ENCODE measurements at regions not wholly inside any gene's neighbourhood (a gene's known extent, or its start where the extent isn't known, plus 50 kb on each side); places are given as distances from the start of the nearest gene placed in this dataset.
"Not testable (repeated sequence)": the region's sequence is repeated elsewhere in the genome, so short reads cannot be mapped to it uniquely, and the experiment has no call there.

- not testable (repeated sequence) for H3K4me3 Mint-ChIP-seq; H3K36me3 Mint-ChIP-seq; H3K9me3 Mint-ChIP-seq; H3K27ac Mint-ChIP-seq; DNase-seq (ENCODE audit: low spot score in 2 of 2); H3K4me1 Mint-ChIP-seq; ATAC-seq
Observed at GRCh38 chr7:75259454-75260003, 135.9 kb upstream of the TRIM73 start.

GRCh38 chr7:75261660-75262059 lies 133.8 kb upstream of the TRIM73 start:
- not testable (repeated sequence) for ATAC-seq; H3K4me1 Mint-ChIP-seq; H3K9me3 Mint-ChIP-seq; H3K4me3 Mint-ChIP-seq; H3K27ac Mint-ChIP-seq; DNase-seq (ENCODE audit: low spot score in 2 of 2); H3K36me3 Mint-ChIP-seq

GRCh38 chr7:75268158-75268557 lies 127.3 kb upstream of the TRIM73 start:
- H3K4me3 Mint-ChIP-seq; ATAC-seq; H3K36me3 Mint-ChIP-seq; H3K9me3 Mint-ChIP-seq; H3K4me1 Mint-ChIP-seq; DNase-seq (ENCODE audit: low spot score in 2 of 2); H3K27ac Mint-ChIP-seq: not testable (repeated sequence)

- H3K4me1 Mint-ChIP-seq; H3K4me3 Mint-ChIP-seq; H3K27ac Mint-ChIP-seq; H3K36me3 Mint-ChIP-seq; H3K9me3 Mint-ChIP-seq; ATAC-seq; DNase-seq (ENCODE audit: low spot score in 2 of 2): not testable (repeated sequence)
Observed at GRCh38 chr7:75269159-75269558, 126.3 kb upstream of the TRIM73 start.

- not testable (repeated sequence) for H3K9me3 Mint-ChIP-seq; H3K4me3 Mint-ChIP-seq; H3K36me3 Mint-ChIP-seq; DNase-seq (ENCODE audit: low spot score in 2 of 2); H3K4me1 Mint-ChIP-seq; H3K27ac Mint-ChIP-seq
- peak; percentile 87 for ATAC-seq
Observed at GRCh38 chr7:75274114-75274513, 121.3 kb upstream of the TRIM73 start.

Data from stimulated activated effector memory CD8-positive, alpha-beta T cell treated with anti-CD3 and anti-CD28 coated beads, Interleukin-12 subunit alpha, Interleukin-12 subunit beta, amount 100 ng/mL, for 72 hours (primary cell).